ENCODE measurements at regions not wholly inside any gene's neighbourhood (a gene's known extent, or its start where the extent isn't known, plus 50 kb on each side); places are given as distances from the start of the nearest gene placed in this dataset.
"Not testable (repeated sequence)": the region's sequence is repeated elsewhere in the genome, so short reads cannot be mapped to it uniquely, and the experiment has no call there.

DNA sequence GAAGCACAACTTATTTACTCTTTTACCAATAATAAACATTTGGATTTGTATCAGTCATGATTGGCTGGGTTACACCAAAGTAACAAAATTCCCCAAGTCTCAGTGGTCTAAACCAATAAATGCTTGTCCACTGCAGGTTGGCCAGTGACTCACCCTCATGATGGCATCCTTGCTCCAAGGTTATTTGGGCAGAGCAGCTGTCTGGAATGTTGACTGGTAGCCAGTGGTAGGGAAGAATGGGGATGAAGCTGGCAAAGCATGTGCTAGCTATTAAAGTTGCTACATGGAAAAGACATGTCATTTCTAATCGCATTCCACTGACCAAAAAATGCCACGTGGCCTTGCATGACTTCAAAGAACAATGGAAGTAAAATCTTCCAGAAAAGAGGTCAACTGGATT is 1168.7 kb upstream of the CELF2 start:
- no peak for DNase-seq

- DNase-seq, result no peak
Measured at GRCh38 chr10:9850415-9850814, 1167.3 kb upstream of the CELF2 start.

GRCh38 chr10:9851808-9852207 is 1165.9 kb upstream of the CELF2 start:
- no peak for DNase-seq

DNA sequence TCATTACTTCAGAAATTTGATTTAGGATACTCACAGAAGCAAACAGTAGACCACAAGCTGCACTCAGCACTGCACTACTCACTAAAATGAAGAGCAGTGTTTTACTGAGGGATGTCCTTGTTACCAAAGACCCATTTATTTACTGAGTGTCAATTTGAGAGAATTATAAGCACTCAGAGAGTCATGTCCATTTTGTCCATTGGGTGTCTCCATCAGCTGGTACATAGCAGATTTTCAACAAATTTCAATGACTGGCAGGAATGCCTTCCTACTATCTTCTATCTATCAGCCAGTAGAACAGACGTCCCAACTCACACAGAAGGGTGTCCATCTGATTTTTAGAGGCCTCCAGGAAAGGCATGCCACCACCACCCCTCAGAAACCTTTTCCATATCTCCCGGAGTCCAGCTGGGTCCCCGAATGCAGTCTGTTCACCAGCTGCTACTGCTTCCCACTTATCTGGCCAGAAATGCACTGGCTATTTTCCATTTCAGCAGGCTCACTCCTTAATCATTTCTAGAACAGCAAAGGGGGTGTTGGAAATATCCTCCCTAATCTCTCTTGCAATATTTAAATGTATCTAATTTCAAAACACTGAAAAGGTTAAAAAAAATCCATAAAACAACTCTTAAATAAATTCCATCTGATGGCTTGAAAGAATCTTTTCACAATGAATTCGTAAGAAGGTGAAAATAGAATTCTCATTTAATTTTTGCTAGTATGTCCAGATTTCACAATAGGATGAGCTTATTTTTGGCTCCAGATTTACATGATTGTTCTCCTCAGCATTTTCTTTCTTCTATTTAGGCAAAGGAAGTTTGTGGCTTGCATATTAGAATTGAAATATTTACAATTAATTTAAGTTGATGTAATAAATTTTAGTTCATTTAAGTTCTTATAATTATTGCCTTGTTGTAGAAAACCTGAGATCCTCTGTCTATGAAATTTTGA is 1164.0 kb upstream of the CELF2 start:
- no peak for DNase-seq

GRCh38 chr10:9855451-9855850 is 1162.2 kb upstream of the CELF2 start:
- DNase-seq, result not testable (repeated sequence)

- no peak for DNase-seq
Measured at GRCh38 chr10:9858816-9859215, 1158.9 kb upstream of the CELF2 start.

GRCh38 chr10:9860045-9860444 is 1157.6 kb upstream of the CELF2 start:
- DNase-seq, result no peak

DNA sequence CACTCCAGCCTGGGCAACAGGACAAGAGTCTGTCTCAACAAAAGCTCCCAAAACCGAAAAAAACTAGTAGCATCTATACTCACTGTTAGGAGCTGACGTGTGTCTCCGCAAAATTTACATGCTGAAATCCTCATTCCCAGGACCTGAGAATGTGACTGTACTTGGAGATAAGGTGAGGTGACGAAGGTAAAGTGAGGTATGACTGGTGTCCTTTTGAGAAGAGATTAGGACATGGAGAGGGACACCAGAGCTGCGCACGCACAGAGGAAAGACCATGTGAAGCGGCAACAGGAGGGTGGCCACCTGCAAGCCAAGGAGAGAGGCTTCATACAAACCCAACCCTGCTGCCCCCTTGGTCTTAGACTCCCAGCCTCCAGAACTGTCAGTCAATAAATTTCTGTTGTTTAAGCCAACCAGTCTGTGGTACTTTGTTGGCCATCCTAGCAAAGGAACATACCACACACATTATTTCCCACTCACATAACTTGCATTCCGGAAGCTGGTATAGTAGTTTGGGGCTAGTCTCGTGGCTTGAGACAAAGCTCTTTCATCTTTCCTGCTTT is 1154.0 kb upstream of the CELF2 start:
- no peak for DNase-seq

DNA sequence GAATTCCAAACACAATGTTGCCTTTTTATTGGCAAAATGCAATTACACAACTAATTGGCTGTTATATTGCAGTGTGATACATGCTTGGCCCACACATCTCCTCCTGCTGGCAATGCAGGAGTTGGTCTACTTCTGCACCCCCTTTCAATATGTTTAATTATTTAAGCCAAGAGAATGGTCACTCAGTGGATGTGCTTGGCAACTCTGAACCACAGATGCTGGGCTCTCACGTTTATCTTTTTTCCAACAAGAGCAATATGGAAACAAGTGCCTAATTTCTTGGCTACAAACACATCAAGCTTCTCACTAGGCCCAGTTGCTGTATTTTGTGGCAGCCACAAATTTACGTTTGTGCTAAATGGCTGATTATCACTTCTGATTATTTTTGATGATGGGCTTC is 1149.2 kb upstream of the CELF2 start:
- no peak for DNase-seq

DNA sequence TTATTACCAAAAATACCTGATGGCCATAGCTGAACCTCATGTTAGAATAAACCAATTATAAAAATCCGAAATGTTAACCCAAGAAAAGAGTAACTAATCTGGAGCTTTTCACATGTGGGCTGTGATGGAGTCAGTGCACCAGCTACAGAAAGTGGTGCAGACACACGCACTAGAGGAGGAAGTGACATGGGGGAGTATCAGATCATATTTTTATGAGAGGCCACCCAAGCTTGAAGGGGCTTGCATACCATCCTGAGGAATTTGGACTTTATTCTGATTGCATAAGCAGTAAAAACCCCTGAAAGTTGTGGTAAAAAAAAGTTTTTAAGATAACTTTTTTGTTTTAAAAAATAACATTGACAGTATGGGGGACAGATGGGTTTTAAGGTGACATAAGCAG is 1148.5 kb upstream of the CELF2 start:
- no peak for DNase-seq

DNA sequence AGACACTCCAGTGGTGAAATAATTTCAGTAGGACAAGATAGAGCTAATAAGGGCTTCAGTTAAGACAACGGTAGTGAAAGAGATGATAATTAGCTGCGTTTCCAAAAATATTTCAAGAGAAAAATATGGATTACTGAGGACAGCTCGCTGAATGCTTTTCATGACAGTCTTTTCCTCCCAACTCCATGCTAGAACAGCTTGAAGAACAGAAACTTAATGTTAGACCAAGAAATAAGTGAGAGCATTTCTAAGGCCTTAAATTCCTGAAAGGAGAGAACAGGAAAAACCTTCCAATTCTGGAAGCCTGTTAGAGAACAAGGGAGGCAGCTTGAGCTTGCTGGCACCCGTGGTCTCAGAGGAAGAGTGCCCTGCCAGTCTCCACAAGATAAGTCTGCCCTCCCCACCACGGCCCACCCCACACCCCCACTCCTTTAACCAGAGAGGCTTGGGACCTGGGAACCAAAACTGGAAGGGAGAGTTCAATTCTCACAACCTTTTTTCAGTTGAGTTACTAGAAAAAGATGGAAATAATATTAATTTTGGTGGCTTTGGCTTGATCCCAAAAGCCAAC is 1148.0 kb upstream of the CELF2 start:
- no peak for DNase-seq

- no peak for DNase-seq
Measured at GRCh38 chr10:9875353-9875752, 1142.3 kb upstream of the CELF2 start.

- DNase-seq, result no peak
Measured at GRCh38 chr10:9877978-9878377, 1139.7 kb upstream of the CELF2 start.

DNA sequence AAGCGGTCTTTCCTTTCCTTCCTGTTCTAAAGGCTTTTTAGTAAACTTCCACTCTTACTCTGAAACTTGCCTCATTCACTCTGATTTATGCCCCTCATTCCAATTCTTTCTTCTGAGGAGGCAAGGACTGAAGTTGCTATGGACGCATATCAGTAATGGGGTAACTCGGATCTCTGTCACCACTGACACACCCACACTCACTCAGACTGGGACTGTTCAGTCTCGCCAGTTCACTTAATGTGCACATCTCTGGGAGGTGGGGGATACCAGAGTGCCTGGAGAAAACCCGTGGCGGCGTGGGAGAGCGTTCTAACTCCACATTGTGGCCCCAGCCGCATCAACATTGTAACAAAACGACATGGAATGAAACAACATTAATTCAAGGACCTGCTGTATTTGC is 1139.3 kb upstream of the CELF2 start:
- no peak for DNase-seq

GRCh38 chr10:9885761-9886160 is 1131.9 kb upstream of the CELF2 start:
- DNase-seq, result no peak

DNA sequence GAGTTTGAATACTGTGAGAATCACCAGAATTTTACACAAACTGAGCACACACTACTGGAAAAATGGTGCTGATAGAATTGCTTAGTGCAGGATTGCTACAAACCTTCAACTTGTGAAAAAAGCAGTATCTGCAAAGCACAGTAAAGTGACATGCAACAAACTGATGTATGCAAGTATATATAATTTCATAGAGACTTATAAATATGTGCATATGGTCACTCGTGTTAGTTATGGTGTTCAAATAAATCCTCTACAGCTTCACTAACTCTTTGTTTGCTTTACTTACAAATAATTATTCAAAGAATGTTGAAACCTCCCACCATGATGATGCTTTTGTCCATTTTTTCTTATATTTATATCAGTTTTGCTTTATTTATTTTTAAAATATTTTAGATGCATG is 1130.9 kb upstream of the CELF2 start:
- no peak for DNase-seq

DNA sequence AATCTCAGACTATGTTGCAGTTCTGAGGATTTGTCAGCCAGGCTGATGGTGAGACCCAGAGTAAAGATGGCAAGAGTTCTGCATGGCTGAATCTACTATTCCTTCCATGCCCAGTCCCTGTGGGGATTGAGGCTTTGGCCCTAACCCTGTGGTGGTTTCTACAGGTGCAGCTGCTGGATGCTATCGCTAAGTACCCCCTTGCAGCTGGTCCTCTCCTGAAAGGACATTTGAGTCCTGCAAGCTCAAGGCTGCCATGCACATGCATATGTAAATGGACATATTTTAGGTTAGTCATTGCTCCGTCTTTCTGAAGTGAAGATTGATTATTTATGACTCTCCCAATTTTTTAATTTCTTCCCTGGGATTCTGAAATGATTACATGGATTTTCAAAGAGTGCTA is 1122.2 kb upstream of the CELF2 start:
- DNase-seq, result no peak

GRCh38 chr10:9895981-9896380 is 1121.7 kb upstream of the CELF2 start:
- DNase-seq, result no peak

DNA sequence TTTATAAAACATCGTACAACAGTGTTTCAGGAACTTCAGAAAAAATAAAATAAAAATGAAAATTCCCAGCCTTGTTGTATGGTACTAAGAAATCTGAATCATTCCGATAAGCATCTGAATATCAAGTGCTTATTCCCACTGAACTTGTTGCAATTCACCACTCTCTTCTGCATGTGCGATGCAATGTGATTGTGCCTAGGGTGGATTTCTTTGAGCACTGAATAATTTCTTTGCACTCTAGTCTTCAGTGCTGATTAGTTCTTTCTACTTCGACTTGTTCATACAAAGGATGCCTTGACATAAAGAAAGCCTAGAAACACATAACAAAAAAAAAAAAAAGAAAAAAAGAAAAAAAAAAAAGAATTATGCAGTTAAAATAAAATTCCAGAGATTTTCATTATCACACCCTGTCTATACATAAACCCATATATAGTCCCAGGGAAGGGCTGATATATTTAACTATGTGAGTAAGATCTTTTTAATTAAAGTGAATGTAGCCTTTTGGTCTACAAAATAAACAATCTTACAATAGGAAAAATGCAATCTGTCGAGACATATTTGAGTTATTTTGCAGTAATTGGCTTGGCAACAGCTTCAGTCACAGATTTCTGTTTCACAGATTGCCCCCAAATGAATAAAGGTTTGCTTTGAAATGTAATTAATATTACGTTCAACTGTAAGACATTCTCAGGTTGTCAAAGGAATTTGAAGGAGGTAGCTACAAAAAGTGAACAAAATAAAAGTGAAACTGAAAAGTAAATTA is 1118.9 kb upstream of the CELF2 start:
- DNase-seq, result no peak

DNA sequence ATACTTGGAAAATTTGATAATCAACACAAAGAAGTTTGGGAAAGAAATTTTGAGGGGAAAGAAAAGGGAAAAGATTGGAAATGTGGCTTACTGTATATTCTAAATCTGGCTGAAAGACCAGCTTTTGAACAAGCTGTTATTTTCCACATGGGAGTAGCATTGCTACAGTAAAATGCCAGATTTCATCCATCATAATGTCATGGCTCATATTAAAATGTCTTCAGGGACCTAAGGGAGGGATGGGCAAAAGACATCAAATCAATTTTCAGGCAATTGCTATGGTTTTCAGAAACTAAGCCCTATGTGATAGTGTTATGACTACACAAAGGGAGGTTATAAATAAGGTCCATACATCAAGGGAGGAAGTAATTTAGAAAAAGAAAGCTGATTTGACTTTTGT is 1116.9 kb upstream of the CELF2 start:
- DNase-seq, result no peak

DNA sequence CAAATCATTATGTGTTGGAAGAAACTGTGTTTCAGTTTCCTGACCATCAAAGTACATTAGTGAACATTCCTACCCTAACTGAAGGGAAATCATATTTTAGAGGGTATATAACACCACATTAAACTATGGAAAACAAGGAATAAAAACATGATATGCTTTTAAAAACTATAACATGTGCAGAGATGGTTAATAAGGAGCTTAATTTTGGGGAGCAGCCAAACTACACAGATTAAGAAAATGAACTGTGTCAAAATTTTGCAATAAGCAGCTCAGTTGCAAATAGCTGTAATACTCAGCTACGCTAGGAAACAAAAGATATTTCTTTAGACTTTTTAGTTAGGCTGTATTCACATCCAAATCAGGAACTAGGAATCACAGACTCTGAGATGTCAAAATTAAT is 1115.7 kb upstream of the CELF2 start:
- DNase-seq, result no peak

GRCh38 chr10:9910446-9910845 is 1107.2 kb upstream of the CELF2 start:
- no peak for DNase-seq

- no peak for DNase-seq
Measured at GRCh38 chr10:9911488-9911887, 1106.2 kb upstream of the CELF2 start.

All from NCI-H2171 treated with DMSO at 0.1 percent for 48 hours (cell line).